HG02938 (cell line): ENCODE measurements at regions not wholly inside any gene's neighbourhood (a gene's known extent, or its start where the extent isn't known, plus 50 kb on each side); places are given as distances from the start of the nearest gene placed in this dataset.

Source experiments
- ATAC-seq: cut with Tn5 transposase; IDR thresholded peaks from one replicate; pipeline ENCODE4 v1.9.1; 2021; ENCODE audit warnings: mild to moderate bottlenecking, moderate library complexity; ENCODE audit not compliant: unreplicated experiment

DNA sequence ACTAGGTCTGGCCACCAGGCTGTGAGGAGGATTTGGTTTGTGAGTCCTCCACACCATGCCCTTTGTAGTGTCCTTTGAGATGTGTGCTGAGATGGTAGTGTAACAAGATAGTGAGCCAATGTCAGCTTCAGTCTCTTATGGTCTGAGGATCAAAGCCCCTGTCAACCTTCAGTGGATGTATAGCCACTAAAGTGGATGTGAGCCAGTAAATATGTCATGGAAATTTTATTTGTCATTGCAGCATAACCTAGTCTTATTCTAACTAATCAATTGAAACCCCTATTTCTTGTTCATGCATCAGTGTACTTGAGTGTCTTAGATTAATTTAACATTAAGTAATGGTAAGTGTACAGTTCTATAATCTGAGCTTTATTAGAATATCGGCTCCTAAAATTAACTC lies 51.0 kb upstream of the WAC start:
- ATAC-seq: no peak
